ENCODE measurements at regions not wholly inside any gene's neighbourhood (a gene's known extent, or its start where the extent isn't known, plus 50 kb on each side); places are given as distances from the start of the nearest gene placed in this dataset.

GRCh38 chr18:46426679-46427047 is 230.4 kb downstream of the LOXHD1 start:
- TF ChIP-seq CTCF (conservative IDR thresholded peaks at IDR 0.05; ENCODE audit: low read depth, low read length): no peak
- no peak for TF ChIP-seq EZH2 (IDR thresholded peaks at IDR 0.05; ENCODE audit: borderline replicate concordance, low read depth, low read length, poor library complexity, severe bottlenecking)

Measured in A673 (cell line).